Neutrophil (primary cell): ENCODE measurements at regions not wholly inside any gene's neighbourhood (a gene's known extent, or its start where the extent isn't known, plus 50 kb on each side); places are given as distances from the start of the nearest gene placed in this dataset.

Experiments used
- H3K27ac ChIP-seq: fragments of 200-600 bp; sonication (generic); 2 replicates; pipeline ENCODE4 v1.5.1; 2016; ENCODE audit warnings: mild to moderate bottlenecking, moderate library complexity
- H3K27me3 ChIP-seq: fragments of 200-600 bp; sonication (generic); 2 replicates; pipeline ENCODE4 v1.6.0; 2016; ENCODE audit warnings: mild to moderate bottlenecking
- H3K36me3 ChIP-seq: fragments of 200-600 bp; sonication (generic); 2 replicates; pipeline ENCODE4 v1.5.1; 2017
- H3K4me1 ChIP-seq, 2 experiments: fragments of 200-600 bp in 1 of 2; sonication (generic) in 1 of 2; 1 replicate in 1 of 2; 2 replicates in 1 of 2; pipeline versions ENCODE4 v1.5.1 to v1.6.1; 2013 to 2016; ENCODE audit warnings: low read depth in 1 of 2, low read length in 1 of 2, mild to moderate bottlenecking in 1 of 2, moderate library complexity in 1 of 2; ENCODE audit not compliant: control insufficient read depth in 1 of 2, insufficient read depth in 1 of 2
- H3K4me3 ChIP-seq, 2 experiments: fragments of 200-600 bp in 1 of 2; sonication (generic) in 1 of 2; 1 replicate in 1 of 2; 2 replicates in 1 of 2; pipeline ENCODE4 v1.5.1; 2013 to 2016; ENCODE audit warnings: low read depth in 1 of 2, low read length in 1 of 2, mild to moderate bottlenecking in 1 of 2, moderate library complexity in 1 of 2
- H3K9me3 ChIP-seq: fragments of 200-600 bp; sonication (generic); 2 replicates; pipeline ENCODE4 v1.5.1; 2016
- TF ChIP-seq, protein P1 (sequence below): fragments of 200-600 bp; sonication (generic); IDR thresholded peaks from 2 replicates; pipeline ENCODE4 v1.5.1; 2016; ENCODE audit warnings: antibody characterized with exemption

DNA sequence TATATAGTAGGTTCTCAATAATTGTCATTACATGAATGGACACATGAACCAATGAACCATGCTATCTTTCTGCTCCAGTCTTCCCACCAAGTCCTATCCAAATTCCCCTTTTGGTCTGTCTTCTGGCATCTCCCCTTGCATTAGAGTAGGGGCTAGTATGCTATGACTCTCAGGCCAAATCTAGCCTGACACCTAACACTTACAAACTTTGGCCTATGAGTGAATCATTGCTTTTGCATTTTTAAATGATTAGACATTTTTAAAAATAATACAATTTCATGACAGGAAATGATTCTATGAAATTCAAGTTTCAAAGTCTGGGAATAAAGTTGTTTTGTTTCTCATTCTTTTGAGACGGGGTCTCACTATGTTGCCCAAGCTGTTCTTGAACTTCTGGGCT is 102.5 kb upstream of the MAF start:
- no peak overlapping the region for H3K27ac ChIP-seq
- H3K36me3 ChIP-seq = no peaks in the 10 kb centered on the region

DNA sequence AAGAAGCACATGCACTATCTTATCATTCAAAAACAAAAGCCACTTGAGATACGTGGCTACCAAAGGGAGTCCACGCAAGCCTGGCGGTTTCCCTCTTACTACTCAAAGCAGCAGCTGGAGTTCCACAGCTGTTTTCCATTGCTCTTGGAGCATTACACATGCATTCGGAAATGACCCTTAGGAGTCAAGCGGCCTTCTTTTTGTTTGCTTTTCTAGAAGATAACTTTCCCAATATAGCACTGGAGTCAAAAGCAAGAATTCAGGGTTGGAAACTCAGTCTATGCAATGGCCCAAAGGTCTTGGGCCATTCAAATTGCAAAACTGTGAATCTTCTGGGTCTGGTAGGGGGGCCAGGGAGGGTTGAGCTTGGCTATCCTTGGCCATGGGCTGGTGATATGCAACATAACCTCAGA is 97.8 kb upstream of the MAF start:
- H3K4me3 ChIP-seq = no peak overlapping the region
- no peaks in the 10 kb centered on the region for H3K4me1 ChIP-seq
- TF ChIP-seq, protein P1, sequence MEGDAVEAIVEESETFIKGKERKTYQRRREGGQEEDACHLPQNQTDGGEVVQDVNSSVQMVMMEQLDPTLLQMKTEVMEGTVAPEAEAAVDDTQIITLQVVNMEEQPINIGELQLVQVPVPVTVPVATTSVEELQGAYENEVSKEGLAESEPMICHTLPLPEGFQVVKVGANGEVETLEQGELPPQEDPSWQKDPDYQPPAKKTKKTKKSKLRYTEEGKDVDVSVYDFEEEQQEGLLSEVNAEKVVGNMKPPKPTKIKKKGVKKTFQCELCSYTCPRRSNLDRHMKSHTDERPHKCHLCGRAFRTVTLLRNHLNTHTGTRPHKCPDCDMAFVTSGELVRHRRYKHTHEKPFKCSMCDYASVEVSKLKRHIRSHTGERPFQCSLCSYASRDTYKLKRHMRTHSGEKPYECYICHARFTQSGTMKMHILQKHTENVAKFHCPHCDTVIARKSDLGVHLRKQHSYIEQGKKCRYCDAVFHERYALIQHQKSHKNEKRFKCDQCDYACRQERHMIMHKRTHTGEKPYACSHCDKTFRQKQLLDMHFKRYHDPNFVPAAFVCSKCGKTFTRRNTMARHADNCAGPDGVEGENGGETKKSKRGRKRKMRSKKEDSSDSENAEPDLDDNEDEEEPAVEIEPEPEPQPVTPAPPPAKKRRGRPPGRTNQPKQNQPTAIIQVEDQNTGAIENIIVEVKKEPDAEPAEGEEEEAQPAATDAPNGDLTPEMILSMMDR = no peak
- H3K27me3 ChIP-seq = no peaks in the 10 kb centered on the region
- no peak overlapping the region for H3K27ac ChIP-seq
- H3K36me3 ChIP-seq = no peaks in the 10 kb centered on the region
- H3K9me3 ChIP-seq = no peaks in the 10 kb centered on the region

More for the DNA sequence above, 102.5 kb upstream of the MAF start:
- Histone ChIP-seq H3K4me3 (no peak overlapping the region), H3K4me1 (no peaks in the 10 kb centered on the region), H3K9me3 (no peaks in the 10 kb centered on the region), H3K27me3 (no peaks in the 10 kb centered on the region)
- TF ChIP-seq, protein P1 = no peak

DNA sequence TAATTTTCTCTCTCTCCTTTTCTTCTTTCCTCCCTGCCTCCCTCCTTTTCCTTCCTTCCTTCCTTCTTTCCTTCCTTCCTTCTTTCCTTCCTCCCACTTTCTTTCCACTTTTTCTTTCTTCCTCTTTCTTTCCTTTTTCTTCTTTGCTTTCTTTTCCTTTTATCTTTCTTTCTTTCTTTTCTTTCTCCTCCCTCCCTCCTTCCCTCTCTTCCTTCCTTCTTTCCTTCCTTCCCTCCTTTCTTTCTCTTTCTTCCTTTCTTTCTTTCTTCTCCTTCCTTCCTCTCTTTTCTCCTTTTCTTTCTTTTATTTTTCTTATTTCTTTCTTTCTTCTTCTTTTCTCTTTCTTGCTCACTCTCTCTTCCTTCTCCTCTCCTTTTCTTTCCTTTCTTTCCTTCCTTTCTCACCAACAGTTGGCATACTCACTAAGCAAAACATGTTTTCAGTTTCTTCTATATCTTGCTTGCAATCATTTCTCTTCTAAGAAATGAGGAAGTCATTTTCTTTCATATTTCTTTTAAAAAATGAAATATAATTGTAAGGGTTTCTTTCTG is 97.1 kb upstream of the MAF start:
- H3K36me3 ChIP-seq = no peaks in the 10 kb centered on the region
- no peak overlapping the region for H3K27ac ChIP-seq
- H3K4me1 ChIP-seq = no peaks in the 10 kb centered on the region
- no peaks in the 10 kb centered on the region for H3K27me3 ChIP-seq
- no peaks in the 10 kb centered on the region for H3K9me3 ChIP-seq
- no peak overlapping the region for H3K4me3 ChIP-seq
- TF ChIP-seq, protein P1 = no peak

DNA sequence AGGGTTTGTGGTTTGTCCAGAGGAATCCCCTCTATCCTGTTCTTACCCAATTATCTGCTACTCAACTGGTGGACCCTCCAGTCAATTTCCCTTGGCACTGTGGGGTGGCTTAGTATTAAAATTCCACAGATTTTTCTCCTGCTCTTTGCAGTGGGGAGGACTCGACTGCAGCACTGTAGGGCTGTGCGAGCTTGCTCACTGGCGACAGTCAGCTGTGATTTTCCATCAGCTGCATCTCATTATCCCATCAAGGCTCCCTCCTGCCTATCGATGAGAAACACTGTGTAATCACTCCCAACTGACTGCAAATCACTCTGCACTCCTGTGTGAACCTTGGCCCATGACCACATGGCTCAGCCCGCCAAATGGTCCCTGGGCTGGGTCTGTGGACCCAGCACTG is 90.5 kb upstream of the MAF start:
- TF ChIP-seq, protein P1 = no peak
- Histone ChIP-seq H3K4me1 (no peaks in the 10 kb centered on the region), H3K27me3 (no peaks in the 10 kb centered on the region), H3K9me3 (no peaks in the 10 kb centered on the region), H3K36me3 (no peaks in the 10 kb centered on the region), H3K4me3 (no peak overlapping the region), H3K27ac (no peak overlapping the region)

DNA sequence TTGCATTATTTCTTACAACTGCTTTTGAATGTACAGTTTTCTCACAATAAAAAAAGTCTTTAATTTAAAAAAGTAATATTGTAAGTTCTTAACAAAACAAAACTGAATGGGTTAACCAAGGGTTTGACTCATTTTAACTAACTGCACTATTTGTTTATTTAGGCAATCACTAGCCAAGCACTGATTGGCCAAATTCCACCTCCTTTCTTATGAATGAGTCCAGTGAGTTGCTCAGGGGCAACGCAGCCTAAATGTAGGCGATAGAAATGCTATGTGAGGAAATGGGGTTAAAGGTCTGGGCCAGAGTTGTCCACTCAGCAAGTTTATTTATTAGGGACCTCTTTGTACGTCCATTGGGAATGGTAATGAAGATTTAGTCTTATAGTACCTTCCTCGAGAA is 89.6 kb upstream of the MAF start:
- TF ChIP-seq, protein P1 = no peak
- H3K27ac ChIP-seq = no peak overlapping the region
- no peak overlapping the region for H3K4me3 ChIP-seq
- H3K27me3 ChIP-seq = no peaks in the 10 kb centered on the region
- no peaks in the 10 kb centered on the region for H3K9me3 ChIP-seq
- H3K36me3 ChIP-seq = no peaks in the 10 kb centered on the region
- no peaks in the 10 kb centered on the region for H3K4me1 ChIP-seq
